ENCODE measurements at regions not wholly inside any gene's neighbourhood (a gene's known extent, or its start where the extent isn't known, plus 50 kb on each side); places are given as distances from the start of the nearest gene placed in this dataset.

- no peak for TF ChIP-seq GATA3 (IDR thresholded peaks at IDR 0.05; ENCODE audit: low read depth, low read length)
- no peak for TF ChIP-seq GATA2 (IDR thresholded peaks at IDR 0.05; ENCODE audit: low read depth, low read length)
Observed at GRCh38 chr3:152636651-152637050, 198.3 kb upstream of the P2RY1 start.

Data from SH-SY5Y (cell line).